Activated CD4-positive, alpha-beta memory T cell treated with anti-CD3 and anti-CD28 coated beads for 36 hours (primary cell): ENCODE measurements at regions not wholly inside any gene's neighbourhood (a gene's known extent, or its start where the extent isn't known, plus 50 kb on each side); places are given as distances from the start of the nearest gene placed in this dataset.

ENCODE experiments used
- CTCF ChIA-PET: fragments of 350-600 bp; sonication (Branson Sonifier 250); formaldehyde crosslinking; loops from one replicate; lab custom pipeline; 2021; ENCODE audit warnings: antibody characterized with exemption, inconsistent platforms; lab: Charles Lee
- POLR2A ChIA-PET: fragments of 350-600 bp; sonication (Branson Sonifier 250); formaldehyde crosslinking; loops from one replicate; lab custom pipeline; 2021; ENCODE audit warnings: antibody characterized with exemption; lab: Charles Lee
- DNase-seq: peaks from one replicate; pipeline ENCODE4 v3.0.0-alpha.2; 2020
- H3K27ac Mint-ChIP-seq: one replicate; pipeline ENCODE4 v1.8.0; 2021; ENCODE audit warnings: mixed read lengths
- H3K27me3 Mint-ChIP-seq: one replicate; pipeline ENCODE4 v1.8.0; 2021; ENCODE audit warnings: mixed read lengths
- H3K36me3 Mint-ChIP-seq: one replicate; pipeline ENCODE4 v1.8.0; 2021; ENCODE audit warnings: mixed read lengths
- H3K4me1 Mint-ChIP-seq: one replicate; pipeline ENCODE4 v1.8.0; 2021; ENCODE audit warnings: low read depth, mixed read lengths
- H3K4me3 Mint-ChIP-seq: one replicate; pipeline ENCODE4 v1.8.0; 2021; ENCODE audit warnings: mild to moderate bottlenecking, mixed read lengths
- H3K9me3 Mint-ChIP-seq: one replicate; pipeline ENCODE4 v1.8.0; 2021; ENCODE audit warnings: mixed read lengths
- intact Hi-C: fragments of 100-400 bp; cut with micrococcal nuclease; formaldehyde crosslinking; loops from one replicate; pipeline ENCODE4 v1.15.1; 2023

DNA sequence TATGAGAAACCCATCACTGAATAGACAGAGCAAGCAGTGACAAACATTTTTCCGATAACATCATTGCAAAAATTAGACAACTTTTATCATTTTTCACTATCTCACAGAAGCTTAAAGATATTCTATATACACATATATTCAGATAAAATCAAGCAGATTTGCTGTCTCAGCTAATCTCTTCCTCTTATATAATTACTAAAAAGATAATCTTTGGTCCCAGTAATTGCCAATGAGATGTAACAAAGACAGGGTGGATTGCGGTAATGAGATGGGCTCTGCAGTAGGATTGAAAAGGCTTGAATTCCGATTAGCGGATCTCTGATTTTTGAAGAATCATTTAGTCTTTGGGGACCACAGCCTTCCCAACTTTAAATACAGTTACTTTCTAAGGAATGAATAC is 63.5 kb downstream of the SYT4 start:
- Mint-ChIP-seq H3K27me3 (no peaks in the 10 kb centered on the region), H3K27ac (no peak overlapping the region), H3K4me3 (no peak overlapping the region), H3K36me3 (no peaks in the 10 kb centered on the region), H3K9me3 (peaks cover 13% of the 10 kb centered on the region), H3K4me1 (no peaks in the 10 kb centered on the region)
- DNase-seq, result no peak
- ChIA-PET CTCF (no interaction called here), POLR2A (no interaction called here)
- intact Hi-C loops, result no loop called here

DNA sequence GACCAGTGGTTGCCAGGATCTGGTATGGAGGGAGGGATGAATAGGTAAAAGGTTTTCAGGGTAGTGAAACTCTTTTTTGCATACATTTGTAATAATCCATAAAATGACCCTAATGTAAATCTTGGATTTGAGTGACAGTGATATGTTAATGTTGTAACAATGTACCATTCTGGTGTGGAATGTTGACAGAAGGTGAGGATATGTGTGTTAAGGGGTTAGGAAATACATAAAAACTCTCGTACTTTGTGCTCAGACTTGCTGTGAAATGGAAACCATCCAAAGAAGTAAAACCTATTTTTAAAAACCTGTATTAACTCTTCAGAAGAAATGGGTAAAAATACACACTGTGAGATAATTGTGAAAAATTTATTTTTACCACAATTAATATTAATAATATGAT is 66.2 kb downstream of the SYT4 start:
- no peak overlapping the region for H3K27ac Mint-ChIP-seq
- POLR2A ChIA-PET, result no interaction called here
- H3K9me3 Mint-ChIP-seq, result peaks cover 8% of the 10 kb centered on the region
- no peaks in the 10 kb centered on the region for H3K4me1 Mint-ChIP-seq
- H3K4me3 Mint-ChIP-seq, result no peak overlapping the region
- CTCF ChIA-PET, result no interaction called here
- H3K27me3 Mint-ChIP-seq, result no peaks in the 10 kb centered on the region
- H3K36me3 Mint-ChIP-seq, result no peaks in the 10 kb centered on the region
- DNase-seq, result no peak
- intact Hi-C loops, result no loop called here

DNA sequence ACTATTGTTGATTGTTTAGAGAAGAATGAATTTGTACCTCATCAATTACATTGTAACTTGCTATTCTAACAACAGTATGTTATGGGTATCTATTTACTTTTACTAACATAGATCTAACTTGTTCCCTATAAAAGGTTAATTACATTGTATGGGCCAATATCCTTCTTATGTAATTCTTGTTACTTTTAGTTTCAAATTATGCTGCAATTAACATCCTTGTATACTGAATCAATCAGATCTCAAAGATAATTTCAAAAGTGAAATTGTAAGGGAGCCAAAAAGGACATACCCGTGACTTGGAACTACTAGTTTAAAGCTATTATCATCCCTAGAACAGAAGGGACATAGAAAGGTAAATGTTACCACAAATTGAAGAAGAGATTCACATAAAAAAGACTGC is 79.9 kb upstream of the RIT2 start:
- H3K36me3 Mint-ChIP-seq, result no peaks in the 10 kb centered on the region
- H3K27ac Mint-ChIP-seq, result no peak overlapping the region
- intact Hi-C loops, result no loop called here
- ChIA-PET POLR2A (no interaction called here), CTCF (no interaction called here)
- no peaks in the 10 kb centered on the region for H3K4me1 Mint-ChIP-seq
- no peak overlapping the region for H3K4me3 Mint-ChIP-seq
- DNase-seq, result no peak
- no peaks in the 10 kb centered on the region for H3K27me3 Mint-ChIP-seq
- peaks cover 4% of the 10 kb centered on the region for H3K9me3 Mint-ChIP-seq

DNA sequence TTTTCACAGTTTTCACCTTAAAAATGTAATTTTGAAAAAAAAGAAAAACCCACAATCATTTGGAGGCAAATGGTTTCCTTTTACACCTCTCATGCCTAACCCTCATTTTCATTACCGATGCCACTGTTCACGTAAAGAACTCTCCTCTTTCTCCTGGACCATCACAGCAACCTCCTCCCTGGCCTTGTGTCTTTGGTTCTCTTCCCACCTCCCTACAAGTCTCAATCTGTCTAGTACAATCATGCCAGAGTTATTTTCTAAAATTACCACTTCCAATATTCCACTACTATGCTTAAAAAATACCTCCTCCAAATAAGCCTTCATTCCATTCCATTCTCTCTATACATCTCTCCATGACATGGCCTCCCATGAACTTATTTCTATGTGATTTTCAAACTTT is 77.9 kb upstream of the RIT2 start:
- POLR2A ChIA-PET, result no interaction called here

DNA sequence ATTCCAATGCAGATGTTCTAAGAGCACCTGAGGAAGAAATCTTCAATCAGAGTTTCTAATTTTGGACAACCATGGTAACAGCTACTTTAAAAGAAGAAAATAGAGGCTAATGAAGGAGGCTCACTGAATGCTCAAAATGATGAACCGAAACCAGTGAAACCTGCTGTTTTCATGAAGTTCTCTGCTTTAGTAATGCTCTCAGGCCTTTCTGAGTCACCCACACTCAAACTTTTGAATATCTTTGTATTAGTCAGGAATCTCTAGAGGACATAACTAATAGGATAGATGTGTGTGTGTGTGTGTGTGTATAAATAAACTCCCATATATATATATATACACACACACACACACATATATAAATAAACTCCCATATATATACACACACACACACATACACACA is 76.9 kb upstream of the RIT2 start:
- intact Hi-C loops, result no loop called here
- Mint-ChIP-seq H3K9me3 (peaks cover 11% of the 10 kb centered on the region), H3K4me3 (no peak overlapping the region), H3K27ac (no peak overlapping the region), H3K36me3 (no peaks in the 10 kb centered on the region), H3K27me3 (no peaks in the 10 kb centered on the region), H3K4me1 (no peaks in the 10 kb centered on the region)
- DNase-seq, result no peak
- CTCF ChIA-PET, result no interaction called here
- POLR2A ChIA-PET, result no interaction called here

More for the DNA sequence above, 77.9 kb upstream of the RIT2 start:
- Mint-ChIP-seq H3K4me3 (no peak overlapping the region), H3K27ac (no peak overlapping the region), H3K4me1 (no peaks in the 10 kb centered on the region), H3K27me3 (no peaks in the 10 kb centered on the region), H3K36me3 (no peaks in the 10 kb centered on the region), H3K9me3 (peaks cover 7% of the 10 kb centered on the region)
- intact Hi-C loops, result no loop called here
- CTCF ChIA-PET, result no interaction called here
- DNase-seq, result no peak

DNA sequence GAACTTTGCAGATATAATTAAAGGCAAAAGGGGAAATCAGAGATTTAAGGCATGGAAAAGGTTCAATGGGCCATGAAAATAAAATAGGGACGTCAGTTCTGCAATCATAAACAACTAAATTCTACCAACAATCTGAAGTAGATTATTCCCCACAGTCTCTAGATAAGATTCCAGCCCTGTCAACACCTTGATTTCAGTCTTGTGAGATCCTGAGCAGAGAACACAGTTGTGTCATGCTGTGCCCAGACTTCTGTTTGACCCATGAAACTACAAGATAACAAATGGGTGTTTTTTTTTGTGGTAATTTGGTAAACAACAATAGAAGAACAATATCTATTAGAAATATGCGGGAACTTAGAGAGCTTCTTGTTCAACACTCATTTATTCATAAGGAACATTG is 66.2 kb upstream of the RIT2 start:
- CTCF ChIA-PET, result no interaction called here
- no peaks in the 10 kb centered on the region for H3K27me3 Mint-ChIP-seq
- no peak overlapping the region for H3K27ac Mint-ChIP-seq
- intact Hi-C loops, result no loop called here
- no peaks in the 10 kb centered on the region for H3K36me3 Mint-ChIP-seq
- peaks cover 3% of the 10 kb centered on the region for H3K9me3 Mint-ChIP-seq
- POLR2A ChIA-PET, result no interaction called here
- H3K4me1 Mint-ChIP-seq, result no peaks in the 10 kb centered on the region
- no peak for DNase-seq
- H3K4me3 Mint-ChIP-seq, result no peak overlapping the region

DNA sequence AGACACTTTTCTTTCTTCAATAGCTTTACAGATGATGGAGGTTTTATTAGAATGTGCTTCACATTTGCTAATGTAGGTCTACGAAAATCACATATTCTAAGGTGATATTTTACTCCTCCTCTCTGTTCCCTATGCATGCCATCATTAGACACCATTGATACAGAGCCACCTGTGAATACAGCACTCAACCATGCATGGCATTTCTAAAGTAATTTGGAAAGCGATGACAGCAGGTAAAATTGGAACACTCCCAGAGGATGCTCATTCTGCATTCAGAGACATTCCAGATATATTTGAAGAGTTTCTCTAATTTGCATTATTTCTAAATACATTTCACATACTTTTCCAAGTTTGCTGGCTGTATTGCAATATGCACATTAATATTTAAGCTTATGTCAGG is 65.3 kb upstream of the RIT2 start:
- peaks cover 3% of the 10 kb centered on the region for H3K9me3 Mint-ChIP-seq
- H3K4me1 Mint-ChIP-seq, result no peaks in the 10 kb centered on the region

DNA sequence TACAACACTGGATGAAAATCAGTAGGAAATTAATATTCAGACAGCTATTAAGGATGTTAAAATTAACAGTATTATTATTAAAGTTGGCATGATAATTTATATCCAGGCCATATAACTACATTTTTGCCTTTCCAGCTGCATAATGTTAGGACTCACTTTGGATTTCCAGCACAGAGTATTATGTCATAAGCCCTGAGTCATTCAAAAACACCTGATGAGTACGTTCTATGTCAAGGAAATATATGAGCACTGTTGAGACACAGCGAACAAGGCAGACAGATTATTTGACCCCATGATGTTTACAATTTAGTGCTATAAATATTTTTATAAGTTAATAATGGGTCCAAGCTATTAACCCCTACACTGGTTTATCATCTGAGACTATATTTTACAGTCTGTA is 59.8 kb upstream of the RIT2 start:
- no peaks in the 10 kb centered on the region for H3K36me3 Mint-ChIP-seq
- H3K4me1 Mint-ChIP-seq, result no peaks in the 10 kb centered on the region
- ChIA-PET POLR2A (no interaction called here), CTCF (no interaction called here)
- H3K4me3 Mint-ChIP-seq, result no peak overlapping the region
- peaks cover 7% of the 10 kb centered on the region for H3K9me3 Mint-ChIP-seq
- H3K27ac Mint-ChIP-seq, result no peak overlapping the region
- no peaks in the 10 kb centered on the region for H3K27me3 Mint-ChIP-seq
- no peak for DNase-seq
- intact Hi-C loops, result no loop called here

More for the DNA sequence above, 65.3 kb upstream of the RIT2 start:
- ChIA-PET POLR2A (no interaction called here), CTCF (no interaction called here)
- intact Hi-C loops, result no loop called here
- DNase-seq, result no peak
- Mint-ChIP-seq H3K27ac (no peak overlapping the region), H3K36me3 (no peaks in the 10 kb centered on the region), H3K27me3 (no peaks in the 10 kb centered on the region), H3K4me3 (no peak overlapping the region)

DNA sequence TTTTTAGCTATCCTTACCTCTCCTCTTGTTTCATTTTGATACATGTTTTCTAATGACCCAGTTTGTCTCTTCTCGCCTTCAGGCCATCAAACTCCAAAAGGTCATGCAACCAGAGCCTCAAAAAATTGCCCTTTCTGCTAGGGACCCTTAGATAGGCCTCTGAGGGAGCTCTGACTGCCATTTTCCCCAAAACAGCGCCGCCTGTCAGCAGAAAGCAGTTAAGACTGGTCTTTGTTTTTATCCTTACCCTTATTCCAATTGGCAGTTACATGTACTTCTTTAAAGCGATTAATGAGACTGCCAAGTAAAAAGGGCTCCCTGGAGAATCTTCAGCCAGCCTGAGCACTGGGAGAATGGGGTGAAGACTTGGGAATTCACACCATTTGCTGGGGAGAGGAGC is 55.1 kb upstream of the RIT2 start:
- H3K4me3 Mint-ChIP-seq, result no peak overlapping the region
- DNase-seq, result no peak
- CTCF ChIA-PET, result interaction anchor here (0.7 kb wide), 1 partner anchor 392 kb away, joined by 3 read pairs; no protein-coding TSS in a partner anchor
- H3K4me1 Mint-ChIP-seq, result no peaks in the 10 kb centered on the region
- H3K9me3 Mint-ChIP-seq, result peaks cover 23% of the 10 kb centered on the region
- POLR2A ChIA-PET, result no interaction called here
- H3K36me3 Mint-ChIP-seq, result no peaks in the 10 kb centered on the region
- H3K27me3 Mint-ChIP-seq, result no peaks in the 10 kb centered on the region
- intact Hi-C loops, result no loop called here
- no peak overlapping the region for H3K27ac Mint-ChIP-seq
